Fibroblast of skin of right biceps (primary cell): ENCODE measurements at regions not wholly inside any gene's neighbourhood (a gene's known extent, or its start where the extent isn't known, plus 50 kb on each side); places are given as distances from the start of the nearest gene placed in this dataset.
"Not testable (repeated sequence)": the region's sequence is repeated elsewhere in the genome, so short reads cannot be mapped to it uniquely, and the experiment has no call there.

ENCODE experiments used
- DNase-seq: peaks from one replicate; pipeline ENCODE4 v3.0.0-alpha.2; 2013

DNA sequence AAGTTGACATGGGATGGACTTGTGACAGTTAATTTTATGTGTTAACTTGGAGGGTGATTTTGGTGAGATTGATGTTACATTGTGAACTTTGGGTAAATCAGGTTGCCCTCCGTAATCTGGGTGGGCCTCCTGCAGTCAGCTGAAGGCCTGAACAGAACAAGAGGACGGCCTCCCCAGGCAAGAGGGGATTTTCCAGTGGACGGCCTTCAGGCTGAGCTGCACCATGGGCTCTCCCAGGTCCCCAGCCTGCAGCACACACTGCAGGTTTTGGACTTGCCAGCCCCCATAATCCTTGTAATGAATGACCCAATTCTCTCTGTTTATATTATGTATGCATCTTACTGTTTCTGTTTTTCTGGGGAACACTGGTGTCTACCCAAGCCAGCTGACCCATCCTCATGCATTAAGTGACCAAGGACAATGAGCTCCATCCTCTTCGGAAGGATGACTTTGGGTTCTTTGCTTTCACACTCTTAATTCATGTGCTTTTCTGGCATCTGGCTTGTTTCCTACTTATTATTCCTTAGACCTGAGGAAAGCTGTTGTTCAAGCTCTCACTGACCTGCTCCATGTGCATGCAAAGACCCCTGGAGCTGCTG lies 64.2 kb downstream of the DACT2 start:
- DNase-seq: no peak

DNA sequence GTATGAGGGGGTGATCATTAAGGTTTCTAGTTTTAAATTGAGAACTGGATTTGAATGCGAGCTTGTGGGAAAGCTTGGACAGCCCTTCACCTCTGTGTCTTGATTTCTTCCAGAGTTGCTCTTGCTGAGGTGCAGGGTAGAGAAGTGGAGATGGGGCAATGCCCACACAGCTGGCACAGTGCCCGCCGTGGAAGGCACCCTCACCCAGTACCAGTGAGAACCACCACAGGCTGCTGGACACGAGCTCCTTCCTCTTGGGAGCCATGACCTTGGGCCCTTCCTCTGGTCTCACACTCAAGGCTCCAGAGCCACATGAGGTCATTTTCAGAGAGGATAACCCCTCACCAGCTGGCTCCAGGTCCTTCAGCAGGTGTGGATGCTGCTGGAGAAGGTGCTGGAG lies 67.3 kb downstream of the DACT2 start:
- DNase-seq: no peak

DNA sequence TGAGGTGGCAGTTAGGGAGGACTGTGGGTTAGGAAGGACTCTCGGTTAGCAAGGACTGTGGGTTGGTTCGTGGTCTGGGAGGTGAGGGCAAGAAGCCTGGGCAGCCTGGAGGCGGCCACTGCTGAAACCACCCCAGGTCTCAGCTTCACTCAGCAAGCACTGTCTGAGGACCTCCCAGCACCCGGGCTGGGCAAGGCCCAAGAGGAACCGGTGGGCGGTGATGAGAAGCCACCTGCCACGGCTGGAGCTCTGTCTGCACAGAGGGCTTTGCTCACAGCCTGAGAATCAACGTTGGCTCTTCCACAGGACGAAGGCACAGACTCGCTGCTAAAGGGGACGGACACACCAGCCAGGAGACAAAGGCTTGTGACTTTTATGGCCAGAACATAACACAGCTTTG lies 69.3 kb downstream of the DACT2 start:
- no peak for DNase-seq

DNA sequence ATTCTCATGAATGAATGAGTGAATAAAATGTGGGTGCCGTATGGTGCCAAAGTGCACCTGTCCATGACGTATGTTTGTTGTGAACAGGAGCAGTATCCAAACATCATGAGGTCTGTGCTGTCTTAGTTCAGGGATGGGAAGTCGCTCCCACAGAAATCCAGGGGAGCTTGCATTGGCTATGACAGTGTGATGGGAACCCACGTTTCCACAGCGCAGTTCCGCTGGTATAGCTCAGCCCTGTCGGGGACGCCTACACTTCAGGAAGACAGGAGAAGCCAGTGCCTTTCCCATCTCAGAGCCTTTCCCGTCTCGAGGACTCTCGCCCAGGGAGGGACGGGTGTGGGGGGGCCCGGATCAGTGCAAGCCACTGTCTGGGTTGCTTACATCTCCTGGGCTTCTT lies 69.8 kb downstream of the DACT2 start:
- DNase-seq: no peak

DNA sequence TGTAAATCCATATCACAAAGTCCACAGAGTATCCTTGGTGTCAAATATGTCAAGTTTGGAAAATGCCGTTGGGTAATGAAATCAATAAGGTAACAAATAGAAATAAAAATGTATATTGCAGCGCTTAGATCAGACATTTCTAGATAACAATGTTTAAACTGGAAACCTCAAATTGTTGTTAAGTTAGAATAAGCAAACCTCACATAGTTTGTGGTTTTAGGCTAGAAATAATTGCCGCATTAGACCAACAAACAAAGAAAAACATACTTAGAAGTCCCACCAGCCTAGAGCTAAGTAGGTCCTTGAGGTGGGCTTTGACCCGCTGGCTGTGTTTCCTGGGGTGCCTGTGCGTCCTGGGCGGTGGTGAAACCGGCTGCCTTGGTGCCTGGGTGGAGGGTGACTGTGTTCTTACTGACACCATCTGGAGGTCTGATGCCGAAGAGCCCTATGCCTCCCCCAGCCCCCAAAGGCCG lies 71.4 kb downstream of the DACT2 start:
- no peak for DNase-seq

DNA sequence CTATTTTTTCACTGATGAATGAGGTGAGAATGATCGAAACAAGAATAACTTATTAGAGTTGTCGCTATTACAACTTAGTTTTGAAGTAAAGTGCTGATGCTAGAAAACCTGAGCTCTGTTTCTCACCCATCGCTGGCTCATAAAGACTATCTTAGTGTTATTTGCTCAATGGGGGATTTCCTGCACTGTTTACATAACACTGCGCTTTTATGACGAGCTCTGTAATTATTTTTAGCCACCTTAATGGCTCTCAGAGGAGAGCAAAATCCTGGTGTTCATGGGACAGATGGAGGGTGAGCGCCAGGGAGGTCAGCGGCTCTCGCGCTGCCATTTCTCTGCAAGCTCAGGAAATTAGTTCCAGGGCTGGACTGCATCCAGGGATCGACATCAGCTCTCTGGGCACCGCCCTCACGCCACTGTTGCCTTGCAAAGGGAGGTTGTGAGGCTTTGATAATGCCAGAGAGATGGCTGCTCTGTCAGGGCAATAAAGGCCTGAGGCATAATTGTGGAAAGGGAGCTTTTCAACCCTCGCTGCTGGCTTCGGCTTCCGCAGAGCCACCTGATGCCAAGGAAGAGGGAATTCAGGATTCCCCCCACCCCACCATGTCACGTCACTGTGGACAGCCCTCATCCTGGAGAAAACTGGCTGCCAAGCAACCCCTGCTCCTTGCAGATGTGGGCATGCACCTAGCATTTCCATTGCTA lies 72.0 kb downstream of the DACT2 start:
- DNase-seq: no peak

DNA sequence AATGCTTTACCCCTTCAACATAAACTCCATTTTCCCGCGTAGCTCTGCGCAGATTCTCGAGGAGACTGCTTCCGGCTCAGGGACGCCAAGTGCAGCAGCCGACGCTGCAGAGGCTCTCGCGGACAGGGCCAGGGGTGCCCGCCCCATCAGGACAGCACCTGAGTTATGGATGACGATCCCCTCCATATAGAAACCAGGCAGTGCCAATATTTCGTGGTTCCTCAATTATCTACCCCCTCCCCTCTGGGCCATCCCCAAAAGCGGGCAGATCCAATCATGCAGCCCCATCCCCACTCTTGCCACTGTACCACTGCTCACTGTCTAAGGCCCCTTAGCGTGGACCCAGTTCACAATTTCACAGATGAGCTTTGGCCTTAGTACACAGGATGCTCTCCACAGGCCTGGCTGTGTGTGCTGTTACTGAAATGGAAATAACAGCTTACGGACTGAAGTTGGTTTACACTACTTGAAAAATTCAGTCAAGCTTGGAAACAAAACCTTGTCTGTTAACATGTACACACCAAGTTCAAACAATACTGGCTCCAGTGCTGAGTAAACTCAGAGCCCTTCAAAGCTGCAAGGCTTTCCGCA lies 74.5 kb downstream of the DACT2 start:
- no peak for DNase-seq

DNA sequence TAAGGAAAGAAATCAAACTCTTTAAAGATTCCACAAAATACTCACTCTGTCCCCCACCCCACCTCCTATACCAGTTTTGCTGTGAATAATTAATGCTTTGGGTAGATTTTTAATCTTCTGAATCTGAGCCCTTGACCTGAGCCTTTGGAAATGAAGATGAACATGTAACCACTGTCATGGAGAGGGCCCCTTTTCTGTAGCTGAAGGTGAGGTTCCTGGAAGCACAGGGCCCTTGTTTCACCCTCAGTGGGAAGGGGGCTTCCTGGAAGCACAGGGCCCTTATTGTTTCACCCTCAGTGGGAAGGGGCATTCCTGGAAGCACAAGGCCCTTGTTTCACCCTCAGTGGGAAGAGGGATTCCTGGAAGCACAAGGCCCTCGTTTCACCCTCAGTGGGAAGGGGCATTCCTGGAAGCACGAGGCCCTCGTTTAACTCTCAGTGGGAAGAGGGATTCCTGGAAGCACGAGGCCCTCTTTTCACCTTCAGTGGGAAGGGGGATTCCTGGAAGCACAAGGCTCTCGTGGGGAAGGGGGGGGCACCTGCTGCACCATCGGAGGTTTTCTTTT lies 75.7 kb downstream of the DACT2 start:
- no peak for DNase-seq

DNA sequence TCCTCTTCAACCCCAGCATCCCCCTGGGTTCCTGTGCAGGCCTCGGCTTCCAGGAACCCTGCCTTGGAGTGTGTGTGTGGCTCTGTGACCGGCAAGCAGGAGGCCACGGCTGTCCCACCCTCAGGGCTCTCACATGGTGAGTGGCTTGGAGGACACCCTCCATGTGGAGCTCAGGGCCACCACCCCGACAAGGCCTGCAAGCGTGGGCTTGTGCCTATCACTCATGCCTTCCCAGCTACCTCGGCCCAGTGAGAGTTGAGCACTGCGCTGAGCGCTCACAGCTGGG lies 76.7 kb downstream of the DACT2 start:
- DNase-seq: no peak

DNA sequence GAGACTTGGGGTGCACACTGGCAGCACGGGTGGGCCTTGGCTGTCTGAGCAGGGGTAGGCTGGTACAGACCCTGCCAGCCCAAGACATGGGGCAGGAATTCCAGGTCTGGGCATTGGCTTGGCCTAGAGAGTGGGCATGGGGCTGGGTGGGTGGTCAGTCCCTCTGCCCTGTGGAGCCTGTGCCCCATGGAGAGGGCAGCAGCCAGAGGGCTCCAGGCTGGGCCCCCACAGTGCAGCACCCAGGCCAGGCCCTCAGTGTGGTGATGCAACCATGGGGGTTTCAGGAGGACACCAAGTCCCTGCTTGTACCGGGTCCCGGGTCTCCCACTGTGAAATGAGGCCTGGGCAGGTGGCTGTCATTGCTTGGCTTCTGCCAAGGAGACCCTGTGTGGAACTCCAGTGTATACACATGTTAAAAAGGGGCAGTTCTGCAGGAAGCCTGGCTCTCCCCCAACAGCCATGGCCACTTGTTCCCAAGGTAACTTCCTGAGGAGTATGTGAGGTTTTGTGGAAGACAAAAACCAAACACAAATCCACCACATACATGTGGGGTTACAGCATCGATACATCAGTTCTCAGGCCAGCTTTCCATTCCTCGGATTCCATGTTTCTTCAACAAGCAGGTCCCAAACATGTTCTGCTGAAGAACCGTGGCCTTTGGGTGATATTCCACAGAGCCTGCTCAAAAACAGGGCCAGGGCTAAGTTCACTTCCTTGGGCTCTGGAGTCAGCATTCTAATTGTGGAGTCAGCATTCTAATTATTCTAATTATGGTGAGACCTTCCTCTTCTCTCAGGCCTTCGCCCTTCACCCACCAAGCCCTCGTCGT lies 77.3 kb downstream of the DACT2 start:
- no peak for DNase-seq

DNA sequence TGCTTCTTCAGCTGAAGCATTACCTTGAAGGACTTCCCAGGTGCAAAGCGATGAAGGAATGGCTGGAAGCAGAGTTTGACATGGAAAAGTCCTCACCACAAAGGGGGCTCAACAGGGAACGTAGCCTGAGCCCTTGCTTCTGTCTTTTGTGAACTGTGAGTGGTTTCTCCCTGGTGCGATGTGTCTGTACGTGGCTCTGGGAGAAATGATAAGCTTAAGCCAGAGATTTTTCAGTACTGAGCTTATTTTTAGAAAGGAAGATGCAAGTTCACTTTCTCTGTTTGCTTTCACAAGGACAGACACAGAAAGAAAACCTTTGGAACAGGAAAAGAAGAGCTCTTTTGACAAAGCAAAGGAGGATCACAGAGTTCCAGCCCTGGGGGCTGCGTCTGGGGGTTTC lies 79.4 kb downstream of the DACT2 start:
- no peak for DNase-seq

DNA sequence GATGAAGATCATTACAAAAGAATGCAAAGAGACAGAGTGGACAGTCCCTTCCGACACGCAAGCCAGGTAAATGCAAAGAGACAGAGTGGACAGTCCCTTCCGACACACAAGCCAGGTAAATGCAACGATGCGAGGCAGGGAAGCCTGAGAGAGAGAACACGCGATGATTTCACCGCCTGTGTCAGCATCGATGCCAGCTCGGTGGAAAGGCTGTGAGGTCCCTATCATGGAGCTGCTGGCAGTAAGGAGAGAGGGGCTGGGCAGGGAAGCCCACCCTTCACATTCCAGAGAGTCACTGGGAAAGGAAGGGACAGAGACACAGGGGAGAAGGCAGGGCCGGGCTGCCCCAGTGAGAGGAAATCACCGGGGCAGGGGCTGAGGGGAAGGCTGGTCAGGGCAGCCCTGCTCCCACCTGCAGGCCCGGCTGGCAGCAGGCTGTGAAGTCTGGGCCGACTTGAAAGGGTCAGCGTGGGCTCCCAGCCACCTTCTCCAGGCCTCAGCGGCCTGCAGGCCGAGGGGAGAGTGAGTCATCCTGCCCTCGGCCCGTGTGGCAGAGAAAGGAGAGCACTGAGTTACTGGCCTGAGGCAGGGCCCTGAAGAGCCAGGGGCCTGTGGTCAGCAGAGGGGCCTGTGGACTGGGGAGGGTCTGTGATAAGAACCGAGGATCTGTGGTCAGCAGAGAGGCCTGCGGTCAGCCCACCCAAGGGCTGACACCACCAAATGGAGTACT lies 80.4 kb downstream of the DACT2 start:
- DNase-seq: no peak

DNA sequence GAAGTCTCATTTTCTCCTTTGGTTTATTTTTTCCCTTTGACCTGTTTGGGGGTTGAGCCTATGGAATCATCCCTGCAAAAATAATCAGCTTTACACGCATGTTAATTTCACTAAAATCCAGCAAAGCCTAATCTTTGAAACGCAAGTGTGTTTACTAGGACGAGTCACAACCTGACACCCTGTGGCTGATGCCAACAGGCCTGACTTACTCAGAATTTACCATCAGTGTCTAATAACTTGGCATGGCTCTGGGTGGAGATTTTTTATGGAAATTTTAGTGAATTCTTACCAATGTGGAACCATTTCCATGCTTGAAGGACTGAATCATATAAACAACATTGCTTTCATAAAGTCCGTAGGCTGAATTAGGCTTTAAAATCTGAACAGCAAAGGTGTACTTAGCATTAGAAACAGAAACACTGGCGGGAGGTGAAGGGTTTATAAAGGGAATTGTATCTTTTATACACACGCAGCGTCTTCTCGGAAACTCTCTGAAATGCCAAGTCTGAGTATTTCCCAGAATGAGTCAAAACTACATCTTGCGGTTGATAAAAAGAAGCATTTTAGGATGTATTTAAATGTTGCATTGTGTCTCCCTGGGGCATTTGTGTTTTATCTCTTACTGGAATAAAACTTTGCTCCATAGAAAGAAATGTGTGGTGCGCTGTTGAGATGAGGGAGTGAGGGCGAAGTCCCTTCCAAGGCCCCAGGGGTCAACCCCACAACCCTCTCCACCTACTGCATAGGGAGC lies 81.2 kb downstream of the DACT2 start:
- DNase-seq: no peak

DNA sequence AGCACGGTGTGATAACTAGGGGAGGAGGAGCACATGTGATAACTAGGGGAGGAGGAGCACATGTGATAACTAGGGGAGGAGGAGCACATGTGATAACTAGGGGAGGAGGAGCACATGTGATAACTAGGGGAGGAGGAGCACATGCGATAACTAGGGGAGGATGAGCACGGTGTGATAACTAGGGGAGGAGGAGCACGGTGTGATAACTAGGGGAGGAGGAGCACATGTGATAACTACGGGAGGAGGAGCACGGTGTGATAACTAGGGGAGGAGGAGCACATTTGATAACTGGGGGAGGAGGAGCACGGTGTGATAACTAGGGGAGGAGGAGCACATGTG lies 85.7 kb downstream of the DACT2 start:
- not testable (repeated sequence) for DNase-seq

DNA sequence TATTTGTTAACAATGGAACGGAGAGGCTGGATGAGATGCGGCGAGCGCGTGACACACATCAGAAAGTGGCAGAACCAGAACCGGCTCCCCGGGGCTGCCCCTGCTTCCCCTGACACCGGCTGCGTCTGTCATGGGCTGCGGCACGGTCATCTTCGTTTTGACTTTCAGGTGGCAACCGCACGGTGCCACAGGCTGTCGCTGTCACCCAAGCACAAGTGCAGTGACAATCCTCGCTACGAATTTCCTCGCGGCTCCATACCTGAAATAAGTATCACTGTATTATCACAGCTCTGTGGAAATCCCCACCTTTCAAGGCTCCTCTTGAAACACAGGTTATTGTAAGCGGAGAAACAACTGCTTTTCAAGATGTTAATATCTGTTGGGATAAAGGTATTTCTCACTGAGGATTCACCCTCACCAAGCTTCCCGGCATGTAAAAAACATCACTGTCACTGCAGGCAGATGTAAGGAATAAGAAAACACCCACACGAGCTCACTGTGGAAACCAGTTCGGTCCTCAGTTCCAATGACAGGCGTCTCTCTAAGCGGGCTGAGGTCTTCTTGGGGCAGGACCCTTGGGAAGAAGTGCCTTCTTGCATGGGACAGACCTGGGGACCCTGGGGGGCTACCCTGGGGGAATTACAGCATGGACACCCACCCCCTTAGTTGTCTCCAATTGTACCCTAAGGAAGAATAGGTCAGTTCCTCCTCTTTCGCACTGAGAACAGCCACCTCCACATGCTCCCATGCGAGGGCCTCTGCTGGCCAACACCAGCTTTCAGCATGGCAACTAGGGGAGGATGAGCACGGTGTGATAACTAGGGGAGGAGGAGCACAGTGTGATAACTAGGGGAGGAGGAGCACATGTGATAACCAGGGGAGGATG lies 86.3 kb downstream of the DACT2 start:
- DNase-seq: no peak

DNA sequence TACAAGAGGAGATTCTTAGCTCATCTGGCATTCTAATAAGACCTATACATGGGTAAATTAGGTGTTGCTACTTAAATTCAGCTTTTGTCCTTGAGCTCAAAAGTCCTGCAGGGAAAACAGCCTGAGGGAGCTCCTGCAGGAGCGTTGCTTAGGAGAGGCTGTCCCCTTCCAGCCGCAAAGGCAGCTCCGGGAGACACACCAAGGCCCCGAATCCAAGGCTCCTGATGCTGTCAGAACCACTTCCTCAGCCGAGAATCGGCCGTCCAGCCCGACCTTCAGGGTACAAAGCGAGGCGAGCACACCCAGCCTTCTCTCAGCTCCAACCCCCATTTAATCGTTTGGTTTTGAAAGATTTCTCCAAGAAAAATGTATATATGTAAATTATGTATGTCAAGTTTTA lies 87.0 kb downstream of the DACT2 start:
- DNase-seq: no peak

DNA sequence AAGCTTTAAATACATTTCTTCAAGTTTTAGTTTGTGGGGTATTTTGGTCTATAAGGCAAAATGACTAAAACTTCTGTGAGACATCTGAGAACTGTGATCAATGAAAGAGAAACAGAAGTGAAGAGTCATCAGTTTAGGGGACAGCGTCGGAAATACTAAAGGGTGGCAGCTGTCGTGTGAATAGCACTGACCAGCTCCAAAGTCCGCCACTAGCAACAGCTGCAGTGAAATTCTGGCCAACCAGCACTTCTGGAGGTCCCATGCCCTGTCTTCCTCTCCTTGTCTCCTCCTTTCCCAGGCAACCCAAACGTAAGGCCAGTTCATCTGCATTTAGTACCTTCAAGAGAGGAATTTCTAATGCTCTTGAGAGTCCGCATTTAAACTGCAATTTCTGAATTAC lies 87.5 kb downstream of the DACT2 start:
- DNase-seq: no peak

DNA sequence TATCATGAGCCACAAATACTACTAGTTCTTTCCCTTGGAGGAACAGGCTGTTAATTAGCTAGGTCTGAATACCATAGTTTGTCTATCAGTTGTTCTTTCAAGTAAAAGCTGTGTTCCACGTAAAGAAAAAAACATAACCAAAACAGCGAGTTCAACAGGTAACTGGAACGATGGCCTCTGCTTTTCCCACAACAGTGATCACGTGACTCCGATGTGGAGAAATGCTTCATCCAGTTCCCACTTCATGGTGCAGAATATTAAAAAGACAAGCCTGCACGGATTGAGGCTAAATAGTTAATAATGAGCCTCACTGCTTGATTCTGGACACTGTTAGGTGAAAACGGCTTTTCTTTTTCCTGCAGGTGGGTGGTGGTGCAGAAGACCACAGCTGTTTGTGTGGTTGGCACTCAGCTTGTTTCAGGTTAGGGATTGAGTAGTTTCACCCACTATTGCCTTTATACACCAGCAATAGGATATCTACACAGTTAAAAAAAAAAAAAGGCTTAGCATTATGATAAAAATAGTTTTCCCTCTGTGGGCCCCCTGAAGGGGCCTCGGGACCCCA lies 88.1 kb downstream of the DACT2 start:
- DNase-seq: no peak

DNA sequence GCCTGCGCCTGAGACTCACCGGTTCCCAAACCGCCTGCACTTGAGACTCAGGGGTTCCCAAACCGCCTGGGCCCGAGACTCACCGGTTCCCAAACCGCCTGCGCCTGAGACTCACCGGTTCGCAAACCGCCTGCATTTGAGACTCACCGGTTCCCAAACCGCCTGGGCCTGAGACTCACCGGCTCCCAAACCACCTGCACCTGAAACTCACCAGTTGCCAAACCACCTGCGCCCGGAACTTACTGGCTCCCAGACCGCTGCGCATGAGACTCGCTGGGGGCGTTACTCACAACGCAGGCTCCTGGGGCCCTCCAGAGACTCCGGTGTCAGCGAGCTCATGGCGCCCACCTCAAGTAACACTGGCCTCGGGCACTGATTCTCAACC lies 90.2 kb downstream of the DACT2 start:
- no peak for DNase-seq

DNA sequence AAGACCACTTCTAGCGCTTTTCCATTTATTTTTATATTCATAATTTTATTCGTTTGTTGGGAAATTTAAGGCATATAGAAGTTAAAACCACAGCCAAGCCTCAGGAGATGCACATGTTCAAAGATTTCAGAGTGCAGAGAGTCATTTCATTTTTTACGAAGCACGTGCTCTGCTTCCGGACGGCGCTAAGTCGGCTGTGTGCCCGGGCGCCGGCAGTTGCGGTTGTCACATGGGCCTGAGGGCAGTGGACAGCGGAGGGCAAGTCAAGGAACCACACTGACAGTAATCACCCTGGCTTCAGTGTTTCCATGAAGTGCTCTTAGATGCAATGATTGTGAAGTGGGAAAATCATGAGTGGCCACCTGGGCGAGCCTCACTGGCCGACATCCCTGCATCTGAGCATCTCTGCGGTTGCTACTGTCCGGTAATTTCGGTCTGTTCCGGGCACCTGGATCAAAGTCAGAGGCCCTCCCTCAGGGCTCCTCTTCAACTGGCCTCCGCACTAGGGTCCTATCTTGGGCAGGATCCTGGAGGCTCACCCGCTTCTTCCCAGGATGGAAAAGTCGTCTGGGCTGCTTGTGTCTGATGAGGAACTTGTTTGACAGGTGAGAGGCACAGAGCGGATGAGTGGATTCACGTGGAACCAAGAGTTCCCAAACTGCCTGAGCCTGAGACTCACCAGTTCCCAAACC lies 90.8 kb downstream of the DACT2 start:
- DNase-seq: no peak
